IMR-90 (cell line): ENCODE measurements at regions not wholly inside any gene's neighbourhood (a gene's known extent, or its start where the extent isn't known, plus 50 kb on each side); places are given as distances from the start of the nearest gene placed in this dataset.

Experiments used
- ATAC-seq: fragments of 200-7000 bp; cut with Tn5 transposase; 2 replicates; pipeline ENCODE4 v1.9.1; 2020; ENCODE audit warnings: low read depth, mild to moderate bottlenecking, moderate library complexity
- BruUV-seq: library from RNA; stranded (reverse); fragments of 400-500 nt; replicated peaks from 2 replicates; lab custom pipeline; 2021; lab: Mats Ljungman, UMichigan
- CTCF ChIA-PET: fragments of 300-600 bp; formaldehyde crosslinking; extraction: SDS; loops from one replicate; lab custom pipeline; 2021; ENCODE audit warnings: antibody characterized with exemption; lab: Yijun Ruan, JAX
- POLR2A ChIA-PET: fragments of 300-600 bp; sonication (Branson Sonifier 250); formaldehyde crosslinking; loops from one replicate; lab custom pipeline; 2022; ENCODE audit warnings: antibody characterized with exemption; ENCODE audit not compliant: unreplicated experiment; lab: Charles Lee
- DNase-seq: peaks from one replicate; pipeline ENCODE4 v3.0.0; 2013
- H2AFZ ChIP-seq: replicated peaks from 2 replicates; pipeline ENCODE3; 2013; ENCODE audit warnings: low read length, mild to moderate bottlenecking; ENCODE audit not compliant: poor library complexity
- H2AK5ac ChIP-seq: 2 replicates; pipeline ENCODE4 v1.6.1; 2013; ENCODE audit warnings: low read depth, low read length, inconsistent platforms
- H2AK9ac ChIP-seq: replicated peaks from 2 replicates; pipeline ENCODE3; 2013; ENCODE audit warnings: mild to moderate bottlenecking, low read depth, low read length, moderate library complexity; ENCODE audit not compliant: poor library complexity
- H2BK120ac ChIP-seq: 2 replicates; pipeline ENCODE4 v1.6.1; 2013; ENCODE audit warnings: low read depth, low read length, inconsistent platforms
- H2BK15ac ChIP-seq: 3 replicates; pipeline ENCODE4 v1.6.1; 2013; ENCODE audit warnings: low read depth, low read length, inconsistent platforms
- H2BK20ac ChIP-seq: 2 replicates; pipeline ENCODE4 v1.6.1; 2013; ENCODE audit warnings: low read depth, mild to moderate bottlenecking, inconsistent platforms, low read length, moderate library complexity
- H2BK5ac ChIP-seq: 2 replicates; pipeline ENCODE4 v1.6.1; 2013; ENCODE audit warnings: mild to moderate bottlenecking, low read depth, low read length, inconsistent platforms; ENCODE audit not compliant: poor library complexity, severe bottlenecking
- H3K14ac ChIP-seq: replicated peaks from 2 replicates; pipeline ENCODE4 v1.6.1; 2013; ENCODE audit warnings: low read depth, low read length, inconsistent platforms
- H3K18ac ChIP-seq: 2 replicates; pipeline ENCODE4 v1.6.1; 2013; ENCODE audit warnings: low read depth, low read length, control low read depth
- H3K23ac ChIP-seq: 2 replicates; pipeline ENCODE4 v1.6.1; 2013; ENCODE audit warnings: low read depth, low read length, inconsistent platforms
- H3K27ac ChIP-seq: 2 replicates; pipeline ENCODE4 v1.5.1; 2013; ENCODE audit warnings: mild to moderate bottlenecking, control low read depth, low read length; ENCODE audit not compliant: insufficient read depth
- H3K27me3 ChIP-seq: 2 replicates; pipeline ENCODE4 v1.6.1; 2013; ENCODE audit warnings: low read length; ENCODE audit not compliant: control insufficient read depth, insufficient read depth
- H3K36me3 ChIP-seq: 2 replicates; pipeline ENCODE4 v1.6.1; 2013; ENCODE audit warnings: low read length, mixed read lengths; ENCODE audit not compliant: control insufficient read depth, insufficient read depth
- H3K4ac ChIP-seq: 2 replicates; pipeline ENCODE4 v1.6.1; 2013; ENCODE audit warnings: low read depth, low read length, inconsistent platforms
- H3K4me1 ChIP-seq: 2 replicates; pipeline ENCODE4 v1.6.1; 2013; ENCODE audit warnings: low read length, mixed read lengths; ENCODE audit not compliant: control insufficient read depth, insufficient read depth
- H3K4me2 ChIP-seq: 2 replicates; pipeline ENCODE4 v1.6.1; 2013; ENCODE audit warnings: low read depth, mild to moderate bottlenecking, control low read depth, low read length, moderate library complexity
- H3K4me3 ChIP-seq: 2 replicates; pipeline ENCODE4 v1.5.1; 2013; ENCODE audit warnings: low read depth, mild to moderate bottlenecking, control low read depth, low read length, moderate library complexity; ENCODE audit not compliant: insufficient read depth
- H3K56ac ChIP-seq: 2 replicates; pipeline ENCODE4 v1.6.1; 2013; ENCODE audit warnings: low read length, inconsistent platforms; ENCODE audit not compliant: insufficient read depth; ENCODE audit errors: extremely low read depth
- H3K79me1 ChIP-seq, 2 experiments: 2 replicates each; pipeline ENCODE4 v1.6.1; 2013; ENCODE audit warnings: low read length in 2 of 2, inconsistent platforms in 1 of 2, low read depth in 1 of 2
- H3K9ac ChIP-seq: 2 replicates; pipeline ENCODE4 v1.6.1; 2013; ENCODE audit warnings: low read depth, low read length, control low read depth
- H3K9me1 ChIP-seq: 2 replicates; pipeline ENCODE4 v1.6.1; 2013; ENCODE audit warnings: low read length, inconsistent platforms; ENCODE audit not compliant: insufficient read depth
- H3K9me3 ChIP-seq: 2 replicates; pipeline ENCODE4 v1.6.1; 2013; ENCODE audit warnings: low read length; ENCODE audit not compliant: control insufficient read depth, insufficient read depth
- H4K20me1 ChIP-seq: 2 replicates; pipeline ENCODE4 v1.6.1; 2013; ENCODE audit warnings: low read length, inconsistent platforms; ENCODE audit not compliant: insufficient read depth
- H4K5ac ChIP-seq: 2 replicates; pipeline ENCODE4 v1.6.1; 2013; ENCODE audit warnings: mild to moderate bottlenecking, low read depth, low read length, control low read depth
- H4K8ac ChIP-seq, 2 experiments: 2 replicates each; pipeline ENCODE4 v1.6.1; 2013; ENCODE audit warnings: low read depth in 2 of 2, low read length in 2 of 2, control low read depth in 1 of 2, inconsistent platforms in 1 of 2
- H4K91ac ChIP-seq: 2 replicates; pipeline ENCODE4 v1.6.1; 2013; ENCODE audit warnings: low read depth, low read length, inconsistent platforms; ENCODE audit not compliant: insufficient read depth
- CHD1 ChIP-seq: IDR thresholded peaks from 2 replicates; pipeline ENCODE4 v1.6.1; 2012; ENCODE audit warnings: low read depth, low read length, improper control_type of control experiment
- CTCF ChIP-seq: conservative IDR thresholded peaks from 2 replicates; pipeline ENCODE4 v1.5.1; 2012; ENCODE audit warnings: mild to moderate bottlenecking, low read depth, low read length, improper control_type of control experiment
- FOS ChIP-seq: fragments of 150-350 bp; IDR thresholded peaks from 2 replicates; pipeline ENCODE4 v1.6.1; 2016; ENCODE audit warnings: low read depth, low read length
- MAFK ChIP-seq: IDR thresholded peaks from 2 replicates; pipeline ENCODE4 v1.6.1; 2012; ENCODE audit warnings: low read depth, low read length, improper control_type of control experiment
- MAZ ChIP-seq: IDR thresholded peaks from 2 replicates; pipeline ENCODE4 v1.6.1; 2012; ENCODE audit warnings: low read depth, mild to moderate bottlenecking, low read length, improper control_type of control experiment, moderate library complexity, borderline replicate concordance
- NFE2L2 ChIP-seq: fragments of 150-350 bp; IDR thresholded peaks from 2 replicates; pipeline ENCODE4 v1.6.1; 2016; ENCODE audit warnings: low read depth, mild to moderate bottlenecking, low read length
- RCOR1 ChIP-seq: IDR thresholded peaks from 2 replicates; pipeline ENCODE4 v1.6.1; 2012; ENCODE audit warnings: mild to moderate bottlenecking, low read length, improper control_type of control experiment; ENCODE audit not compliant: insufficient replicate concordance
- WGBS, 2 experiments: methylation state at CpG; one replicate each; pipeline versions ENCODE4 v1.1.5 to v1.1.7; 2013; ENCODE audit warnings: missing lambda C conversion rate in 2 of 2; ENCODE audit not compliant: insufficient read length in 1 of 2; ENCODE audit errors: extremely low coverage in 2 of 2; 5-methylcytosine and 5-hydroxymethylcytosine counted together
- dilution Hi-C: fragments of 300-500 bp; cut with HindIII; formaldehyde crosslinking; loops from one replicate; pipeline ENCODE4 v1.14.3; 2018; ENCODE audit warnings: low sequenced_read_pairs; ENCODE audit not compliant: unreplicated experiment
- in situ Hi-C: fragments of 300-500 bp; cut with MboI; formaldehyde crosslinking; loops from 3 replicates; pipeline ENCODE4 v1.14.3; 2019; ENCODE audit warnings: low sequenced_read_pairs, inconsistent platforms, mixed read lengths
- intact Hi-C: fragments of 100-400 bp; cut with micrococcal nuclease; formaldehyde crosslinking; loops from 2 replicates; pipeline ENCODE4 v1.10.0; 2022
- TF ChIP-seq, protein P1 (sequence below): fragments of 150-350 bp; IDR thresholded peaks from 2 replicates; pipeline ENCODE4 v1.6.1; 2017; ENCODE audit warnings: mild to moderate bottlenecking, antibody characterized with exemption, low read length, low read depth

DNA sequence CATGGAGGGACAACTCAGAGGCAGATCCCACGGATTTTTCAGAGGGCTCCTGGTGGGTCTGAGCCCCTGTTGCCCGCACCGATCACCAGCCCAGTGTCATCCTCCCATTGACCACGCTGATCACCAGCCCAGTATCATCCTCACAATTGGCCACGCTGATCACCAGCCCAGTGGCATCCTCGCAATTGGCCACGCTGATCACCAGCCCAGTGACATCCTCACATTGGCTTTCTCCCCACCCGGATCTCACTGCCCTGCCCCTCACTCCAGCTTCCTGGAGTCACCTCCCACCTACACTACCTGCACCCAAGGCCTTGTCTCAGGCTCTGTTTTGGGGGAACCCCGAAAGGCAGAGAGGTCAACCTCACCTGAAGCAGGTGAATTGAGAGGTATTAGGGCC lies 358.2 kb upstream of the TNRC6C start:
- Histone ChIP-seq H2BK5ac (no peak overlapping the region), H3K18ac (no peak overlapping the region), H2AFZ (no peak overlapping the region), H3K9me3 (no peaks in the 10 kb centered on the region), H4K20me1 (no peaks in the 10 kb centered on the region), H2BK20ac (no peak overlapping the region), H2AK9ac (no peak overlapping the region), H3K4me1 (peaks cover 4% of the 10 kb centered on the region; the same call in 1 of the 2 replicates), H3K4me2 (no peak overlapping the region), H3K4me3 (no peak overlapping the region), H4K5ac (no peak overlapping the region), H3K79me1 (no peaks in the 10 kb centered on the region), H3K56ac (no peak overlapping the region), H2BK15ac (no peak overlapping the region), H3K36me3 (no peaks in the 10 kb centered on the region), H3K27me3 (peaks cover 30% of the 10 kb centered on the region), H3K4ac (no peak overlapping the region), H3K14ac (no peak overlapping the region), H3K9me1 (no peaks in the 10 kb centered on the region), H3K9ac (no peak overlapping the region), H3K23ac (no peak overlapping the region), H3K27ac (no peak overlapping the region), H2BK120ac (no peak overlapping the region), H4K91ac (no peak overlapping the region), H2AK5ac (no peak overlapping the region), H4K8ac (no peak overlapping the region)
- in situ Hi-C loops = no loop called here
- WGBS, 2 experiments = 63% methylated on average over 2 of the region's 9 CpGs; no CpG with 5 or more reads in 1 of the 2 experiments
- no peak for TF ChIP-seq CHD1
- TF ChIP-seq, protein P1, sequence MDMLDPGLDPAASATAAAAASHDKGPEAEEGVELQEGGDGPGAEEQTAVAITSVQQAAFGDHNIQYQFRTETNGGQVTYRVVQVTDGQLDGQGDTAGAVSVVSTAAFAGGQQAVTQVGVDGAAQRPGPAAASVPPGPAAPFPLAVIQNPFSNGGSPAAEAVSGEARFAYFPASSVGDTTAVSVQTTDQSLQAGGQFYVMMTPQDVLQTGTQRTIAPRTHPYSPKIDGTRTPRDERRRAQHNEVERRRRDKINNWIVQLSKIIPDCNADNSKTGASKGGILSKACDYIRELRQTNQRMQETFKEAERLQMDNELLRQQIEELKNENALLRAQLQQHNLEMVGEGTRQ = no peak
- no peak for TF ChIP-seq CTCF
- TF ChIP-seq MAFK = no peak
- no peak for TF ChIP-seq MAZ
- TF ChIP-seq NFE2L2 = no peak
- no peak for TF ChIP-seq RCOR1
- no peak for TF ChIP-seq FOS
- intact Hi-C loops = no loop called here
- ChIA-PET CTCF (no interaction called here), POLR2A (no interaction called here)
- no TSS peak for BruUV-seq
- ATAC-seq = no peak
- dilution Hi-C loops = no loop called here
- DNase-seq = no peak
